NCI-H510A treated with DMSO at 0.1 percent for 48 hours (cell line): ENCODE measurements at regions not wholly inside any gene's neighbourhood (a gene's known extent, or its start where the extent isn't known, plus 50 kb on each side); places are given as distances from the start of the nearest gene placed in this dataset.
"Not testable (repeated sequence)": the region's sequence is repeated elsewhere in the genome, so short reads cannot be mapped to it uniquely, and the experiment has no call there.

ENCODE experiments used
- DNase-seq: peaks from one replicate; lab custom pipeline; 2025; lab: John Stamatoyannopoulos, UW

GRCh38 chr2:163085366-163086024 is 246.9 kb upstream of the KCNH7 start:
- not testable (repeated sequence) for DNase-seq

- DNase-seq: no peak
These were observed 243.2 kb upstream of the KCNH7 start for GRCh38 chr2:163081754-163082153.

- DNase-seq: no peak
These were observed 238.7 kb upstream of the KCNH7 start for GRCh38 chr2:163077241-163077640.

GRCh38 chr2:163066085-163066484 is 227.5 kb upstream of the KCNH7 start:
- no peak for DNase-seq

DNA sequence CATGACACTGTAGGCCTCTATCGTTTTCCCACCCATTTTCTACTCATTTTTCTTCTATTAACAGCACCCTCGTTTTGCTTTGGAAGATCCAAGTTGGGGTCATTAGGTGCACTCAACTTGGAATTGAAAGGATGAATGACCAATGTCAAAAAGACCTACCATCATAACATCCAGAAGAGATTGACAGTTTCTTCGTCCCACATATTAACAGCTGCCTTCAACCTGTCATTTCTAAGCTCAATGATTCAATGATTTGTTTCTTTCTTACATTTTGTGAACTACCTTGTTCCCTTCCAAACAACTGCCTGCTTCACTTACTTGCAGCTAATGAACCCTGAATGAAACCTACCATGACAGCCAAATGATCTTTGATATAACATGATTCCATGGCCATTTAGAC is 224.0 kb upstream of the KCNH7 start:
- DNase-seq: no peak

GRCh38 chr2:163046615-163047014 is 208.0 kb upstream of the KCNH7 start:
- DNase-seq: no peak

DNA sequence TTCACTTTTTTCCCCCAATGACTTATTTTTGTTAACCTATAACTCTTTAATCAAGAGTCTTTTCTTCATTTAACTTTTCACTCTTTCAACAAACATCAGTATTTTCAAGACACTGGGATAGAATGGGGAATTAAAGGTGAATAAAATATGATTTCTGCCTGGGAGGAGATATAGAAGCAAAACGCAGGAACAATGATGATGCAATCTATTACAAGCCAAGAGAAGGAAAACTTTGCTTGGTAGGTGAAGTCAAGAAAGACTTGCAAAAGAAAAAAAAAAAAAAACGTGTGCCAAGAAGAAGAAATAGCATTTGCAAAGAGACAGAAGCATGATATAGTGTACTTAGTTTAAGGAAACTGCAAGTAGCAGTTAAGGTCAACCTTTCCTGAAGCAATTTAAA is 207.3 kb upstream of the KCNH7 start:
- no peak for DNase-seq

DNA sequence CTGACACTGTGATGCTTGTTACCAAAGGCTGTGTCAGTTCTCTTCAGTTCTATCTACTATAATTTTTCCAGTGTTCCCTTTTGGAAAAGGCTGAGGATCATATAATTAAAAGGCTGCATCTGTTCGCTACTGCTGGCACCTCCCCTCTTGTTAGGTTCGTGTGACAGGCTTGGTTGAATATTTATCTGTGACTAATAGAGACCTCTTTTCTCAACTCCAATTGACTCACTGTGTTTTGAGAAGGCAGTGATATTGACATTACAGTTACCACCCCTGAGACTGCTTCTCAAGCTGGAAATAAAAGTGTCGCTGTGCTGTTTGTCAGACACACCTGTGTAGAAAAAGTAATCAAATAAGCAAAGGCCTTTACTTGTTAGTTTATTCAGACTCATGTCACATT is 205.5 kb upstream of the KCNH7 start:
- DNase-seq: no peak

GRCh38 chr2:163043201-163043600 is 204.6 kb upstream of the KCNH7 start:
- no peak for DNase-seq

DNA sequence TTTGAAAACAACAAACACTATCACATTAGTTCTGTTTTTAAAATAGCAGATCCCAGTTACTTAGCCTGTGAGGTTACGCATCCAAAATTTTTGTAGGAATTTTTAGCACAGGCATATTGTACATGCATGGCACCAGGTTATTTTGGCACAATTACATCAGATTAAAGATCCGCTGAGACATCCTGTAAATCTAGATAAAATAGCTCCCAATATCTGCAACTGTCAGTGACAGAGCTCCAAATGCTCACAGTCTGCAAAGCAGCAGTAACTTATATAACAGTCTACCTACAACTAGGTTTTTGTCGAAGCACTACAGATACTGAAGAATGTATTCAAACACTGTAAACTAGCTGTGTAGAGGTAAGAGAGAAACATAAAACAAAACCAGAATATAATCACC is 200.7 kb upstream of the KCNH7 start:
- DNase-seq: no peak

DNA sequence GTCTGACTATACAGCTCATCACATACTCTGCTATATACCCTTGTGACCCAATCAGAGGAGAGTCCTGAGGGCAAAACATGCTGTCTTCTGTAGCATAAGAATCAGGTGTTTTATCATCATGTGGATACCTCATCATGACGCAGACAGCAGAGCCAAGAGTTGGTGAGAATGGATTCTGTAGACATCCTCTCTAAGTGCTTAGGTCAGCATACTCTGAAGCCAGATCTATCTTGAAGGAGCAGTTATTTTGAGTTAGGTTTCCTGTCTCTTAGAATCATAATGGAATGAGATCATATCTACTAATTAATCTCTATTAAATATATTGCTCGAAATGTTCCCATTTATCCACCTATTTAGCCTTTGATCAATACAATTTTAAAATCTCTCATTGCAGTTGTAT is 190.2 kb upstream of the KCNH7 start:
- no peak for DNase-seq

- DNase-seq: not testable (repeated sequence)
These were observed 187.7 kb upstream of the KCNH7 start for GRCh38 chr2:163026136-163026775.

- not testable (repeated sequence) for DNase-seq
These were observed 178.3 kb upstream of the KCNH7 start for GRCh38 chr2:163016882-163017281.

GRCh38 chr2:163011000-163011399 is 172.4 kb upstream of the KCNH7 start:
- no peak for DNase-seq

DNA sequence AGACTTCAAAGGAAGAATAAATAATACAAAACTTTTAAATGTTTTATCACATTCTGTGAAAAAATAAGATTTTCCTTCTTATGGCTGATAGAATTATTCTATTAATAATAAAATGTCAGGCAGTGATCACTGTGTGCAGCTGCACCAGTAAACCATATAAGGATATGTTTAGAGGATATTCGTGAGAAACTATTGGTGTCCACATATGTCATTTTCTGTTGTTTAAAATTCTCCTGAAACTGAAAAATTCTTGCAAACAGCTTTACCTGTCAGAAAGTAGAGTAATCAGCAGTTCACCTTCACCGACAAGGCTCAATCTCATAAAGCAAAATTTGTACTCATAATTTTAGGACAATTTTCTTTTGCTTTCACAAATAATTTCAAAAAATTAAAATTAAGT is 170.1 kb upstream of the KCNH7 start:
- no peak for DNase-seq

DNA sequence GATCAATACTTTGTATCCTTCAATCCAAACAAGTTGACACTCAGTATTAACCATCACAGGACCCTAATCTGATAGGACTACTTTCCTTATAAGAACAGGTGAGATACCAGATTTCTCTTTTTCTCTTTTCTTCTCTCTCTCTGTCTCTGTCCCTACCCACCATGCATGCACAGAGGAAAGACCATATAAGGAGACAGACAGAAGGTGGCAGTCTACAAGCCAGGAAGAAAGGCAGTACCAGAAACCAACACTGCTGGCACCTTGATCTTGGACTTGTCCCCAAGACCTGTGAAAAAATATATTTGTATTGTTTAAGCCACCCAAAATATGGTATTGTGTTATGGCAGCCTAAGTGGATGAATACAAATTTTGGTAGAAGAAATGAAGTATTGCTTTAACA is 156.2 kb upstream of the KCNH7 start:
- DNase-seq: no peak

DNA sequence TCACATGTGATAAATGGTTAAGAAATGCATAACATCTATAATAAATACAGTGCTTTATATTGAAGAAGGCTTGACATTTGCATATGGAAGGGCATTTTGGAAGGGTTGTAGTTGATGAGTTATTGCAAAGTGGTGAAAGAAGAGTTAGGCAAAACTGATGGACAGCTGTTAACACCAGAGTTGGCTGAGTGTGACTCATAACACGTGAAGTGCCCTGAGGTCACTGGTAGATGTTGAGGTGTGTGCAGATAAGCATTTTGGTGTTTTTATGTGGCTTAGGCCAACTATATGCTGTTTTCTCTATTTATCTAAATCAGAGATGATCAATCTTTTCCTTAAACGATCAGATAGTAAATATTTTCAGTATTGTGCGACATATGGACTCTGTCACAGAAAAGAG is 154.3 kb upstream of the KCNH7 start:
- DNase-seq: no peak

DNA sequence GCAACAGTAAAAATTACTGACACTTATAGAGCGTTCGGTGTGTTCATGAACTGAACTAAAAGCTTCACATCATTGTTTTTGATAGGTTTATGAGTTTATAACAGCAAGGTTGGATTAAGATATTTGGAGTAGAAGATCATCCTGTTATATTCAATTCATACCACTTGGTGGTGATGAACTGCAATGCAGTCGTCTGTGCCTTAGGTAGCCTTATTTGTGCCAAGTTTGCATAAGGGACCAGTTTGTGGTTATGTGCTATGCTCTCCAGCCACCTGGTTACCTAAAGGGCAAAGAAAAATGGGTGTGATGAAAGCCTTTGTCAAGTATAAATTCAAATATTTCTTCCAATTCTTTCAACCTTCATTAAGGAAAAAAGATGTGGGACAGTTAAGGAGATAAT is 150.9 kb upstream of the KCNH7 start:
- peak; percentile 18 for DNase-seq

DNA sequence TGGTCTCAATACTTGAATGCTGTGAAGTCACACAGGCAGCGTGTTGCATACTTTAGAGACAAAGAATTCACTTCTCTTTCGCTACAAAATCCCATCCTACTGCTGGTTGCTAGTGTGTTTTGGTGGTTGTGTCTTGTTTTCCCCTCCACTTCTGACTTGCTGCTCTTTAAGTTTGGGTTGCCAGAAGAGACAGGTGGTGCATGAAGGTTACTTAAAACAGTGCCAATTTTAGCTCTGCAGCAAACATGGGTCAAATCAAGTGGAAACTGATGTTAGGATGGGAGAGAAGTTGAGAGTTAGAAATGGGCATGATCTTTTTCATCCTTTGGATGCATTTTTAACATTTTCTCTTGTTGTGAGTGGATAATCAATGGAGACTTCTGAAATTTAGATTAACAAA is 136.2 kb upstream of the KCNH7 start:
- no peak for DNase-seq

GRCh38 chr2:162972383-162972782 is 133.8 kb upstream of the KCNH7 start:
- no peak for DNase-seq

- DNase-seq: no peak
These were observed 129.7 kb upstream of the KCNH7 start for GRCh38 chr2:162968306-162968705.

- DNase-seq: no peak
These were observed 129.2 kb upstream of the KCNH7 start for GRCh38 chr2:162967811-162968210.

GRCh38 chr2:162967147-162967546 is 128.6 kb upstream of the KCNH7 start:
- DNase-seq: peak; percentile 8

DNA sequence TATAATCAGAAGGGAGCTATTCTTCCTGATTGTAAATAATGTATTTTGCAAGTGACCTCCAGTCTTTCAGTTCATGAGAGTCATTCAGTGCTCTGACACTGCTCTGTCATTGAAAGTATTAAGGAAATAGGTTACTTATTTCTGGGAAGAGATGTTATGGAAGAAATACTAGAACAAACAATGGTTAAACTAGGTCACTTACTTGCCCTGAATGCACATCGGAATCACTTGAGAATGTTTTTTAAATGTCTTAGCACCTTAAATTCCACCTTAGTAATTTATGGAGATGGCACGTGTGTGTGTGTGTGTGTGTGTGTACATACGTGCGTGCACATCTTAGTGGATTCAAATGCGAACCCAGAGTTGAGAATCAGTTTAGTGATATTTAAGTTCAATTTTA is 126.6 kb upstream of the KCNH7 start:
- no peak for DNase-seq
